ENCODE measurements at regions not wholly inside any gene's neighbourhood (a gene's known extent, or its start where the extent isn't known, plus 50 kb on each side); places are given as distances from the start of the nearest gene placed in this dataset.

- Histone ChIP-seq H3K9ac (ENCODE audit: insufficient read depth, low read length) (no peak overlapping the region), H3K4me2 (ENCODE audit: extremely low read depth, insufficient read depth, low read length) (peak overlapping the region; percentile 49), H3K27ac (ENCODE audit: insufficient read depth, low read length) (peak overlapping the region; percentile 70)
These were observed 172.0 kb upstream of the CADM1 start for GRCh38 chr11:115676206-115676605.

GRCh38 chr11:115674937-115675544, 170.8 kb upstream of the CADM1 start:
- DNase-seq (ENCODE audit: low read depth in 2 of 2), result no peak

More at GRCh38 chr11:115676206-115676605, 172.0 kb upstream of the CADM1 start:
- Histone ChIP-seq H3K27me3 (ENCODE audit: control insufficient read depth, insufficient read depth, low read length) (no peaks in the 10 kb centered on the region), H3K36me3 (ENCODE audit: control insufficient read depth, insufficient read depth, low read length) (no peaks in the 10 kb centered on the region), H3K79me2 (ENCODE audit: control insufficient read depth, insufficient read depth, low read length) (no peaks in the 10 kb centered on the region), H3K4me1 (ENCODE audit: control insufficient read depth, extremely low read depth, insufficient read depth, low read length) (peaks cover 14% of the 10 kb centered on the region), H3K9me3 (ENCODE audit: control insufficient read depth, insufficient read depth, low read depth, low read length) (no peaks in the 10 kb centered on the region), H2AFZ (ENCODE audit: low read length) (no peak overlapping the region), H3K4me3 (replicated peaks in 1 of 4; ENCODE audit: control extremely low read depth in 1 of 4, insufficient read depth in 1 of 4, low read depth in 3 of 4, low read length in 4 of 4) (no peak overlapping the region), H4K20me1 (ENCODE audit: control insufficient read depth, extremely low read depth, insufficient read depth, low read length) (no peaks in the 10 kb centered on the region)
- peak in 1 of 2 donors; percentile 20 for DNase-seq (ENCODE audit: low read depth in 2 of 2)
- no peak for TF ChIP-seq CTCF (conservative IDR thresholded peaks at IDR 0.05 in 1 of 2, IDR thresholded peaks at IDR 0.05 in 1 of 2; ENCODE audit: low read depth in 1 of 2, low read length in 2 of 2)
- TF ChIP-seq EZH2 (IDR thresholded peaks at IDR 0.05; ENCODE audit: low read length, missing control alignments), result no peak

More at GRCh38 chr11:115674937-115675544, 170.8 kb upstream of the CADM1 start:
- Histone ChIP-seq H4K20me1 (ENCODE audit: control insufficient read depth, extremely low read depth, insufficient read depth, low read length) (no peaks in the 10 kb centered on the region), H3K36me3 (ENCODE audit: control insufficient read depth, insufficient read depth, low read length) (no peaks in the 10 kb centered on the region), H3K9ac (ENCODE audit: insufficient read depth, low read length) (no peak overlapping the region), H2AFZ (ENCODE audit: low read length) (no peak overlapping the region), H3K4me1 (ENCODE audit: control insufficient read depth, extremely low read depth, insufficient read depth, low read length) (peaks cover 14% of the 10 kb centered on the region), H3K4me3 (replicated peaks in 1 of 4; ENCODE audit: control extremely low read depth in 1 of 4, insufficient read depth in 1 of 4, low read depth in 3 of 4, low read length in 4 of 4) (no peak overlapping the region), H3K79me2 (ENCODE audit: control insufficient read depth, insufficient read depth, low read length) (no peaks in the 10 kb centered on the region), H3K27ac (ENCODE audit: insufficient read depth, low read length) (no peak overlapping the region), H3K27me3 (ENCODE audit: control insufficient read depth, insufficient read depth, low read length) (no peaks in the 10 kb centered on the region), H3K4me2 (ENCODE audit: extremely low read depth, insufficient read depth, low read length) (no peak overlapping the region), H3K9me3 (ENCODE audit: control insufficient read depth, insufficient read depth, low read depth, low read length) (no peaks in the 10 kb centered on the region)
- TF ChIP-seq EZH2 (IDR thresholded peaks at IDR 0.05; ENCODE audit: low read length, missing control alignments) (no peak), CTCF (conservative IDR thresholded peaks at IDR 0.05 in 1 of 2, IDR thresholded peaks at IDR 0.05 in 1 of 2; ENCODE audit: low read depth in 1 of 2, low read length in 2 of 2) (no peak)
